ENCODE measurements at regions not wholly inside any gene's neighbourhood (a gene's known extent, or its start where the extent isn't known, plus 50 kb on each side); places are given as distances from the start of the nearest gene placed in this dataset.

- intact Hi-C loops (cut with micrococcal nuclease; ENCODE audit: unreplicated experiment), result loop anchor here (5.0 kb wide), 1 partner anchor 115 kb away; no protein-coding TSS in a partner anchor
Observed at GRCh38 chr13:21902709-21903098, 231.8 kb downstream of the FGF9 start.

GRCh38 chr13:21905486-21905885, 234.6 kb downstream of the FGF9 start:
- no peak for ATAC-seq
- POLR2A ChIA-PET, result no interaction called here
- Histone ChIP-seq H3K4me1 (ENCODE audit: control insufficient read depth, insufficient read depth, low read length) (no peaks in the 10 kb centered on the region), H3K36me3 (ENCODE audit: control insufficient read depth, insufficient read depth, low read length) (no peaks in the 10 kb centered on the region), H3K9me3 (ENCODE audit: control insufficient read depth, insufficient read depth, low read depth, low read length) (no peaks in the 10 kb centered on the region), H3K4me3 (ENCODE audit: low read depth in 2 of 2, low read length in 2 of 2) (no peak overlapping the region), H3K27me3 (ENCODE audit: control insufficient read depth, insufficient read depth, low read length) (no peaks in the 10 kb centered on the region), H3K27ac (ENCODE audit: low read length) (no peak overlapping the region)
- DNase-seq (ENCODE audit: low read depth, low spot score), result no peak
- in situ Hi-C loops (cut with HindIII; ENCODE audit: low pct_unique_long_range_greater_than_20kb, low sequenced_read_pairs) (no loop called here), intact Hi-C loops (cut with micrococcal nuclease; ENCODE audit: unreplicated experiment) (no loop called here)
- TF ChIP-seq REST (IDR thresholded peaks at IDR 0.05; ENCODE audit: insufficient read depth in 1 of 2, low read depth in 2 of 2, low read length in 1 of 2), result no peak
- TF ChIP-seq POLR2AphosphoS5 (IDR thresholded peaks at IDR 0.05; ENCODE audit: low read depth, low read length), result no peak
- TF ChIP-seq CTCF (IDR thresholded peaks at IDR 0.05), result no peak
- TF ChIP-seq TCF7L2 (IDR thresholded peaks at IDR 0.05; ENCODE audit: low read depth, low read length), result no peak
- no peak for TF ChIP-seq SIN3A (IDR thresholded peaks at IDR 0.05; ENCODE audit: borderline replicate concordance, insufficient read depth, low read depth, low read length)
- BruUV-seq (replicated peaks), result no TSS peak
- CTCF ChIA-PET, result no interaction called here

More at GRCh38 chr13:21902709-21903098, 231.8 kb downstream of the FGF9 start:
- in situ Hi-C loops (cut with HindIII; ENCODE audit: low pct_unique_long_range_greater_than_20kb, low sequenced_read_pairs), result no loop called here
- Histone ChIP-seq H3K36me3 (ENCODE audit: control insufficient read depth, insufficient read depth, low read length) (no peaks in the 10 kb centered on the region), H3K4me3 (ENCODE audit: low read depth in 2 of 2, low read length in 2 of 2) (no peak overlapping the region), H3K4me1 (ENCODE audit: control insufficient read depth, insufficient read depth, low read length) (no peaks in the 10 kb centered on the region), H3K27ac (ENCODE audit: low read length) (no peak overlapping the region), H3K27me3 (ENCODE audit: control insufficient read depth, insufficient read depth, low read length) (no peaks in the 10 kb centered on the region), H3K9me3 (ENCODE audit: control insufficient read depth, insufficient read depth, low read depth, low read length) (no peaks in the 10 kb centered on the region)
- TF ChIP-seq REST (IDR thresholded peaks at IDR 0.05; ENCODE audit: insufficient read depth in 1 of 2, low read depth in 2 of 2, low read length in 1 of 2) (no peak), TCF7L2 (IDR thresholded peaks at IDR 0.05; ENCODE audit: low read depth, low read length) (no peak), CTCF (IDR thresholded peaks at IDR 0.05) (no peak), POLR2AphosphoS5 (IDR thresholded peaks at IDR 0.05; ENCODE audit: low read depth, low read length) (no peak), SIN3A (IDR thresholded peaks at IDR 0.05; ENCODE audit: borderline replicate concordance, insufficient read depth, low read depth, low read length) (no peak)
- CTCF ChIA-PET, result no interaction called here
- POLR2A ChIA-PET, result no interaction called here
- BruUV-seq (replicated peaks), result no TSS peak
- no peak for DNase-seq (ENCODE audit: low read depth, low spot score)
- no peak for ATAC-seq
